Uterus (tissue), 3 donors: ENCODE measurements at regions not wholly inside any gene's neighbourhood (a gene's known extent, or its start where the extent isn't known, plus 50 kb on each side); places are given as distances from the start of the nearest gene placed in this dataset.

Experiments
- DNase-seq, 2 donors: peaks; one replicate each; pipeline ENCODE4 v3.0.0-alpha.2; 2019 to 2020
- H3K27ac ChIP-seq, 2 donors: fragments of 200-600 bp; sonication (generic); 1 replicate in 1 of 2; 2 replicates in 1 of 2; pipeline ENCODE4 v1.5.1; 2016 to 2018
- H3K27me3 ChIP-seq, 2 donors: fragments of 200-600 bp; sonication (generic); one replicate each; pipeline ENCODE4 v1.5.1; 2018 to 2019; ENCODE audit warnings: control low read depth in 1 of 2
- H3K36me3 ChIP-seq, 2 donors: fragments of 200-600 bp; sonication (generic); one replicate each; pipeline ENCODE4 v1.5.1; 2019; ENCODE audit warnings: control low read depth in 1 of 2
- H3K4me1 ChIP-seq, 2 donors: fragments of 200-600 bp; sonication (generic); one replicate each; pipeline ENCODE4 v1.5.1; 2018 to 2019; ENCODE audit warnings: control low read depth in 1 of 2
- H3K4me3 ChIP-seq, 2 donors: fragments of 200-600 bp; sonication (generic); 1 replicate in 1 of 2; 2 replicates in 1 of 2; pipeline ENCODE4 v1.5.1; 2018 to 2019; ENCODE audit warnings: mild to moderate bottlenecking in 1 of 2
- H3K9me3 ChIP-seq, 2 donors: fragments of 200-600 bp; sonication (generic); one replicate each; pipeline ENCODE4 v1.5.1; 2019; ENCODE audit warnings: control low read depth in 1 of 2
- CTCF ChIP-seq, 4 experiments: fragments of 200-600 bp in 2 of 4; fragments of 450-650 bp in 2 of 4; sonication (generic) in 2 of 4; IDR thresholded peaks; one replicate each; pipeline ENCODE4 v1.5.1; 2016 to 2019; ENCODE audit warnings: antibody characterized with exemption in 4 of 4, mild to moderate bottlenecking in 2 of 4, moderate library complexity in 1 of 4
- POLR2A ChIP-seq, 2 donors: fragments of 450-650 bp; IDR thresholded peaks; one replicate each; pipeline ENCODE4 v1.6.1; 2016; ENCODE audit warnings: antibody characterized with exemption in 2 of 2, mild to moderate bottlenecking in 1 of 2, moderate library complexity in 1 of 2
- intact Hi-C: fragments of 100-400 bp; cut with DNase I; formaldehyde crosslinking; loops from one replicate; pipeline ENCODE4 v1.15.1; 2023; ENCODE audit warnings: low total_unique reads
- donor health status: DM: yes; HTN: yes; CAD: no.

GRCh38 chr4:32460972-32461371 is 1740.8 kb downstream of the PCDH7 start:
- Histone ChIP-seq H3K4me3 (no peak overlapping the region), H3K9me3 (no peaks in the 10 kb centered on the region), H3K27me3 (no peaks in the 10 kb centered on the region), H3K27ac (no peak overlapping the region), H3K36me3 (no peaks in the 10 kb centered on the region), H3K4me1 (no peaks in the 10 kb centered on the region)
- no peak for TF ChIP-seq CTCF (IDR thresholded peaks at IDR 0.05)
- TF ChIP-seq POLR2A (IDR thresholded peaks at IDR 0.05), result no peak
- intact Hi-C loops, result no loop called here
- DNase-seq, result no peak

- no peak for DNase-seq
- intact Hi-C loops, result no loop called here
- Histone ChIP-seq H3K4me1 (no peaks in the 10 kb centered on the region), H3K9me3 (no peaks in the 10 kb centered on the region), H3K36me3 (no peaks in the 10 kb centered on the region), H3K27ac (no peak overlapping the region), H3K4me3 (no peak overlapping the region), H3K27me3 (no peaks in the 10 kb centered on the region)
- TF ChIP-seq CTCF (IDR thresholded peaks at IDR 0.05), result no peak
- TF ChIP-seq POLR2A (IDR thresholded peaks at IDR 0.05), result no peak
Measured at GRCh38 chr4:32462944-32463343, 1742.8 kb downstream of the PCDH7 start.

GRCh38 chr4:32470087-32470585 is 1750.0 kb downstream of the PCDH7 start:
- no peaks in the 10 kb centered on the region for H3K27me3 ChIP-seq
- no peaks in the 10 kb centered on the region for H3K4me1 ChIP-seq
- intact Hi-C loops, result no loop called here
- H3K36me3 ChIP-seq, result no peaks in the 10 kb centered on the region
- H3K9me3 ChIP-seq, result no peaks in the 10 kb centered on the region
- no peak overlapping the region for H3K4me3 ChIP-seq
- H3K27ac ChIP-seq, result no peak overlapping the region
- no peak for DNase-seq
- TF ChIP-seq POLR2A (IDR thresholded peaks at IDR 0.05) (no peak), CTCF (IDR thresholded peaks at IDR 0.05) (no peak)

- intact Hi-C loops, result no loop called here
- H3K4me3 ChIP-seq, result no peak overlapping the region
- DNase-seq, result no peak
- no peaks in the 10 kb centered on the region for H3K36me3 ChIP-seq
- no peaks in the 10 kb centered on the region for H3K4me1 ChIP-seq
- H3K9me3 ChIP-seq, result no peaks in the 10 kb centered on the region
- no peaks in the 10 kb centered on the region for H3K27me3 ChIP-seq
- no peak overlapping the region for H3K27ac ChIP-seq
- TF ChIP-seq CTCF (IDR thresholded peaks at IDR 0.05), result no peak
- no peak for TF ChIP-seq POLR2A (IDR thresholded peaks at IDR 0.05)
Measured at GRCh38 chr4:32472918-32473317, 1752.7 kb downstream of the PCDH7 start.

GRCh38 chr4:32475710-32476109 is 1755.5 kb downstream of the PCDH7 start:
- Histone ChIP-seq H3K9me3 (no peaks in the 10 kb centered on the region), H3K27ac (no peak overlapping the region), H3K36me3 (no peaks in the 10 kb centered on the region), H3K27me3 (no peaks in the 10 kb centered on the region), H3K4me3 (no peak overlapping the region), H3K4me1 (no peaks in the 10 kb centered on the region)
- TF ChIP-seq POLR2A (IDR thresholded peaks at IDR 0.05), result no peak
- no peak for TF ChIP-seq CTCF (IDR thresholded peaks at IDR 0.05)
- intact Hi-C loops, result no loop called here
- DNase-seq, result no peak
